ENCODE measurements at regions not wholly inside any gene's neighbourhood (a gene's known extent, or its start where the extent isn't known, plus 50 kb on each side); places are given as distances from the start of the nearest gene placed in this dataset.

DNA sequence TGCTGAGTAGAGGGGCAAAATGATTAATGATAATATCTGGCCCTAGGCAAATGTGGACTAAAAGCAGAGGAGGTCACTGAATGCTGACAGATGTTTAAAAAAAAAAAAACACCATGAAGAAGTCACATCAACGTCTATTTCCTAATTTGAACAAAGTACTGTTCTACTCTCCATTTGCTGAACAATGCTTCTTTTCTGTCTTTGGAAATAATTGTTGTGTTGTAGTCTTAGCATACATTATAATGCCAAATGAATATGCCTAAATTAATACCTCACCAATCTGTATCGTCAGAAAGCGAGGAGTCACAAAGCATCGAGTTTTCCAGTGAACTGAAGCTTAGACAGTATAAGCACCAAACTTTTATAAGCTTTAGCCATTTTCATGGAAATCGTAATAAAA is 140.9 kb upstream of the JADE1 start:
- H2AFZ ChIP-seq (ENCODE audit: low read depth, low read length), result peak overlapping the region; percentile 48
- in situ Hi-C loops (cut with MboI) (no loop called here), intact Hi-C loops (cut with micrococcal nuclease) (no loop called here)
- no peak overlapping the region for H3K9ac ChIP-seq (ENCODE audit: insufficient read depth in 1 of 2, low read depth in 2 of 2, low read length in 2 of 2)
- H3K9me1 ChIP-seq (ENCODE audit: control insufficient read depth, insufficient read depth, low read length), result no peaks in the 10 kb centered on the region
- FAIRE-seq, result peak; percentile 60
- TF ChIP-seq, protein P1, sequence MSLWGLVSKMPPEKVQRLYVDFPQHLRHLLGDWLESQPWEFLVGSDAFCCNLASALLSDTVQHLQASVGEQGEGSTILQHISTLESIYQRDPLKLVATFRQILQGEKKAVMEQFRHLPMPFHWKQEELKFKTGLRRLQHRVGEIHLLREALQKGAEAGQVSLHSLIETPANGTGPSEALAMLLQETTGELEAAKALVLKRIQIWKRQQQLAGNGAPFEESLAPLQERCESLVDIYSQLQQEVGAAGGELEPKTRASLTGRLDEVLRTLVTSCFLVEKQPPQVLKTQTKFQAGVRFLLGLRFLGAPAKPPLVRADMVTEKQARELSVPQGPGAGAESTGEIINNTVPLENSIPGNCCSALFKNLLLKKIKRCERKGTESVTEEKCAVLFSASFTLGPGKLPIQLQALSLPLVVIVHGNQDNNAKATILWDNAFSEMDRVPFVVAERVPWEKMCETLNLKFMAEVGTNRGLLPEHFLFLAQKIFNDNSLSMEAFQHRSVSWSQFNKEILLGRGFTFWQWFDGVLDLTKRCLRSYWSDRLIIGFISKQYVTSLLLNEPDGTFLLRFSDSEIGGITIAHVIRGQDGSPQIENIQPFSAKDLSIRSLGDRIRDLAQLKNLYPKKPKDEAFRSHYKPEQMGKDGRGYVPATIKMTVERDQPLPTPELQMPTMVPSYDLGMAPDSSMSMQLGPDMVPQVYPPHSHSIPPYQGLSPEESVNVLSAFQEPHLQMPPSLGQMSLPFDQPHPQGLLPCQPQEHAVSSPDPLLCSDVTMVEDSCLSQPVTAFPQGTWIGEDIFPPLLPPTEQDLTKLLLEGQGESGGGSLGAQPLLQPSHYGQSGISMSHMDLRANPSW (CRISPR knock-in tag; IDR thresholded peaks at IDR 0.05), result no peak
- no peak for TF ChIP-seq ZNF165 (CRISPR knock-in tag; IDR thresholded peaks at IDR 0.05; ENCODE audit: borderline replicate concordance)
- 0 out of 2 replicates have a peak, but pooled peaks have one; percentile 23 for TF ChIP-seq ZNF274 (IDR thresholded peaks at IDR 0.05; ENCODE audit: borderline replicate concordance, low read depth, low read length)
- no peak for DNase-seq (ENCODE audit: extremely low read depth in 1 of 4, low spot score in 3 of 4)
- H3K79me2 ChIP-seq (ENCODE audit: control insufficient read depth, insufficient read depth, low read length), result no peaks in the 10 kb centered on the region
- H3K9me3 ChIP-seq (replicated peaks; ENCODE audit: control insufficient read depth, insufficient read depth, low read depth, low read length), result no peaks in the 10 kb centered on the region
- no peak overlapping the region for H3K4me3 ChIP-seq
- H3K36me3 ChIP-seq (ENCODE audit: control insufficient read depth, insufficient read depth, low read length), result no peaks in the 10 kb centered on the region
- POLR2A ChIA-PET, result interaction anchor here (0.6 to 0.9 kb wide), 3 partner anchors 12 to 275 kb away, joined by 3 to 4 read pairs (median 3); no protein-coding TSS in a partner anchor
- H3K4me2 ChIP-seq (ENCODE audit: insufficient read depth, low read length), result no peak overlapping the region
- no peak for ATAC-seq
- no TSS peak for BruUV-seq (replicated peaks)
- H4K20me1 ChIP-seq (replicated peaks; ENCODE audit: control insufficient read depth, insufficient read depth, low read length), result no peaks in the 10 kb centered on the region
- WGBS (ENCODE audit: insufficient coverage, low coverage, missing lambda C conversion rate), result 32% methylated on average over 5 of the region's 5 CpGs
- CTCF ChIA-PET (ENCODE audit: low intra/inter-chr PET ratio), result no interaction called here
- H3K27ac ChIP-seq (ENCODE audit: extremely low read depth, low read depth, low read length), result no peak overlapping the region
- no peaks in the 10 kb centered on the region; a peak in 1 of 5 replicates for H3K4me1 ChIP-seq (replicated peaks in 1 of 2; ENCODE audit: control insufficient read depth in 2 of 2, insufficient read depth in 2 of 2, low read length in 2 of 2)
- H3K27me3 ChIP-seq (ENCODE audit: control insufficient read depth in 2 of 2, insufficient read depth in 2 of 2, low read length in 2 of 2), result no peaks in the 10 kb centered on the region

DNA sequence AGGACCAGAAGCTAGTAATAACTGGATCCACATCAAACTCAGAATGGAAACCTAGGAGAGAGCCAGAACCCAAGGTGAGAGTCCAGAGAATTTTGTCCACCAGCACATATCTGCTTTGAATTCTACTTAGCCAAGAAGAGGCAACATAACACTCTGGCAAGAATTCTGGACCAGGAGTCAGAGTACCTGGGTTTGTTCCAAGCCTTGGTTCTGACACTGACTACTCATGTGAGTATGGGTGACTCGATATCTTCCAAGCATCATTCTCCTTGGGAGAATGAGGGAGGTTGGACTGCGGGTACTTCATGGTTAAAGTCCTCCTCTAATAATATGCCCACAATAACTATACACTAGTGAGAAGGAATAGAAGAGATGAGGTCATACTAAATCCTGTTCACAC is 144.0 kb upstream of the JADE1 start:
- WGBS (ENCODE audit: insufficient coverage, low coverage, missing lambda C conversion rate), result 17% methylated on average over 2 of the region's 2 CpGs
- Histone ChIP-seq H2AFZ (ENCODE audit: low read depth, low read length) (no peak overlapping the region), H3K4me1 (replicated peaks in 1 of 2; ENCODE audit: control insufficient read depth in 2 of 2, insufficient read depth in 2 of 2, low read length in 2 of 2) (no peaks in the 10 kb centered on the region; a peak in 1 of 5 replicates), H3K4me3 (no peak overlapping the region), H3K27me3 (ENCODE audit: control insufficient read depth in 2 of 2, insufficient read depth in 2 of 2, low read length in 2 of 2) (no peaks in the 10 kb centered on the region; a peak in 1 of 5 replicates), H3K9me1 (ENCODE audit: control insufficient read depth, insufficient read depth, low read length) (no peaks in the 10 kb centered on the region), H3K9me3 (replicated peaks; ENCODE audit: control insufficient read depth, insufficient read depth, low read depth, low read length) (no peaks in the 10 kb centered on the region), H4K20me1 (replicated peaks; ENCODE audit: control insufficient read depth, insufficient read depth, low read length) (no peaks in the 10 kb centered on the region), H3K79me2 (ENCODE audit: control insufficient read depth, insufficient read depth, low read length) (no peaks in the 10 kb centered on the region), H3K36me3 (ENCODE audit: control insufficient read depth, insufficient read depth, low read length) (no peaks in the 10 kb centered on the region), H3K27ac (ENCODE audit: extremely low read depth, low read depth, low read length) (no peak overlapping the region), H3K4me2 (ENCODE audit: insufficient read depth, low read length) (no peak overlapping the region), H3K9ac (ENCODE audit: insufficient read depth in 1 of 2, low read depth in 2 of 2, low read length in 2 of 2) (no peak overlapping the region)
- FAIRE-seq (no peak), DNase-seq (ENCODE audit: extremely low read depth in 1 of 4, low spot score in 3 of 4) (no peak), ATAC-seq (no peak)
- no peak for TF ChIP-seq LEF1 (IDR thresholded peaks at IDR 0.05)
- in situ Hi-C loops (cut with MboI) (no loop called here), intact Hi-C loops (cut with micrococcal nuclease) (no loop called here)
- CTCF ChIA-PET (ENCODE audit: low intra/inter-chr PET ratio), result no interaction called here
- POLR2A ChIA-PET, result no interaction called here
- BruUV-seq (replicated peaks), result no TSS peak
